Hindlimb muscle (tissue), 1 donor: ENCODE measurements at regions not wholly inside any gene's neighbourhood (a gene's known extent, or its start where the extent isn't known, plus 50 kb on each side); places are given as distances from the start of the nearest gene placed in this dataset.
A peak's percentile ranks its signal among the peaks of the same experiment; 100 is the strongest.

Source experiments
- DNase-seq: peaks from one replicate; pipeline ENCODE4 v3.0.0-alpha.2; 2013

- no peak for DNase-seq
Observed at GRCh38 chr2:153189091-153189888, 289.3 kb downstream of the RPRM start.

GRCh38 chr2:153179808-153180207 is 298.8 kb downstream of the RPRM start:
- no peak for DNase-seq

DNA sequence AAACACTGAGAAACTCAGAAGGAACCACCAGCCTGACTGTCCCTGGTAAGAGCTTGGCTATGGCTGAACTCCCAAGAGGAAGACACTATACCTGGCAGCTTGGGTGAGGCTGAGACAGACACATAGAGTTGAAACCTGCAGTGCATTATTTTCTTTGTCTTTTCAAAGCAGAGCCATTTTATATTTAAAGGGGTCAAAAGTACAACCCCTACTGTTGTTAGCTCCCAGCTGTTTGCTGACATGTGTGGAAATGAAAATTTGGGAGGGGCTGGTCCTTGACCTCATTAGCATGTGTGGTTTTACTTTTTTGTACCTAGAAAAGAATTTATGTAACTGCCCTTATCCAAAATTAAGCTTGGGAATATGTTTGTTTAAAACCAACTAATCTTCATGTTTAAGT is 309.0 kb downstream of the RPRM start:
- DNase-seq, result no peak

DNA sequence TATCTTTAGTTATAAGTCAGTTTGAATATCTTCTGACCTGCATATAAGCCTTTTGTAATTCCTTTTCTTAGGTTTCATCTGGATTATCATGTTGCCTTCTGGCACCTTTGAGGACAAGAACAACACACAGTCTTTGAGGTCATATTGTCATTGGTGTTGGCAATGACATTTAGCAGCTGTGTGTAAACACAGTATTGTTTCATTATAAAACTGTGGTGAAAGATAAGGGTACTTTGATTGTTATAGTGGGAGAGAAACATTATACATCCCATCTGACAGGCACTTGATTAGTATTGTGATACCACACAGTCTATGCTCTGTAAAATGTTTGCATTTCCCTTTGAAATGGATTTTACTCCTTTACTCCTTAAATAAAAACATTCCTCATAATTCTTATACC is 313.5 kb downstream of the RPRM start:
- no peak for DNase-seq

- peak; percentile 19 for DNase-seq
Observed at GRCh38 chr2:153163055-153163454, 315.5 kb downstream of the RPRM start.

DNA sequence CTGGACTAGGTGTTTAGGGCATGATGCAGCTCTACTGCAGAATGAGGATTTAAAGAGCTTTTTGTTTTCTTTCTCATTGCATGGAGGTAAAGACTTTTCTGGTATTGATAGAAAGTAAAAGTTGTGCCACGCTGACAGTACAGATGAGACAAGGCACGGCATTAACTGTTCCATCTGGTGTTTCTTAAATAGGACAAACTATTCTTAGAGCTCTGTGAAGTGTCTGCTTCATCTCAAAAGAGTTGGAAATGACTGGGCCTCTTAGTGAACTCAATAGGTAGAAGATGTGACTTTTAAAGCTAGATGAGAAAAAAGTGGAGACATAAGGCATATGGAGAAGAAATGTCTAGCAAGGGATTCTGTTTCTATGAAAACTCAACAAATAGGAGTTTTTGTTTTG is 321.8 kb downstream of the RPRM start:
- no peak for DNase-seq

DNA sequence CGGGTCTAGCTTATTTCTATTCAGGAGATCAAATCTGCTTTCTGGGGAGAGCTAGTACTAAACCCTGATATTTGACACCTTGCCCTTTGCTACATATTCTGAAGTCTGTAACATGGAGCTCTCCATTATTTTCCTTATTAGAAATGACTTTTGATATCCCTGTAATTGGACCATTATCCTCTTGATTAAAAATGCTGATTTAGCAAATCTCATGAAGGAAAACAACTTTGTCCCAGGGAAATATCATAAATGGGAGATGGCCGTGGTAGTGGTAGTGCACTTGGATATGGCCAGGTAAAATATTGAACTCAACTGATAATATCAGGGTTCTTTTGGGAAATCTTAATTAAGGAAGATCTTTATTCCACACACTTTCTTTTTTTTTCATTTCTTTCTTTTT is 326.5 kb downstream of the RPRM start:
- no peak for DNase-seq

GRCh38 chr2:153145470-153145978 is 333.0 kb downstream of the RPRM start:
- no peak for DNase-seq

GRCh38 chr2:153143540-153143939 is 335.0 kb downstream of the RPRM start:
- DNase-seq, result no peak

DNA sequence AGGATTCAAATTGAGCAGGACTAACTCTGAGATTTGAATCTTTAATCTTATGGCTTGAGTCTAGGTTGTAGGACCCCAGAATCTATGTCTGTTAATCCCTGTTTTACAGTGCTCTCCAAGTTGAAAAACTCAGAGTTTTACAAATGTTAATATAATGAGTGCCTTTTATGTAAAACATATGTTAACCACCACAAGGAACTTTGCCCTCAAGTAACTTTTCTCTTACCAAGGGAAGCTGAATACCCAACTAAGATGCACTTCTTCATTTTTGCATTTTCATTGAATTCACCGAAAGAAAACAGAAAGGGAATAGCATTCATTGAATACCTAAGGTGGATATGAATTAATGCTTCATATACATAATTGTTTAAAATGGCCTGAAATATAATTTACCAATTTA is 338.1 kb downstream of the RPRM start:
- DNase-seq, result no peak

GRCh38 chr2:153138651-153139375 is 339.7 kb downstream of the RPRM start:
- no peak for DNase-seq

DNA sequence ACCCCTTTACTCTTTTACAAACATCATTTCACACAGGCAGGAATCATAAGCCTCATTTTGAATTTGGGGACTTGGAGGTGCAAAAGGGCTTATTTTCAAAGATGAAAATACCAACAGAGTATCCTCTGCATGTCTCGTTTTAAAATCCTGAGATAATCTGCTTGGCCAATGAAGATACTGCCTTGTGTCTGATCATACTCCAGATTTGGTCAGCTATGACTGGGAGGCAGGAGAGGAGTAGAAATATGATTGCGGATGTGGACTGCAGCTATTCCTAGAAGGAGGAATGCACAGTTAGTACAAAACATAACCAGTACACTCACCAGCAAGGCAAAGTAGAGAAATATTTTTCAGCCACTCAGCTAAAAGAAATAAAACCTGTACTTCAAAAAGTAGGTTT is 342.3 kb downstream of the RPRM start:
- DNase-seq, result no peak

DNA sequence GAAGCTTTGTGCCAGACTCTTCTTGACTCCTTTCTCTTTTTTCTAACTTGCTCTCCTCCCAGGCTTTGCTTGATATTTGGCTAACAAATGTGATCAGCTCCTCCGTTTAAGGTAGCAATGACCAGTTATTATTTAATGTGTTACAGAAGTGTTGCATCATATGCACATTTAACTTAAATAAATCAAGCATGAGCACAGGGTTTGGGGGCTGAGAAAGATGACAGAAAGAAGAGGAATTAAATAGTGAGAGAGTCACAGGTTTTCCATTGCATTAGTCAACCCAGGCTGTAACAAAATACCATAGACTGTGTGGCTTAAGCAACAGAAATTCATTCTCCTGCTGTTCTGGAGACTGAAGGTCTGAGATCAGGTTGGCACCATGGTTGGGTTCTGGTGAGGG is 343.8 kb downstream of the RPRM start:
- DNase-seq, result no peak

- no peak for DNase-seq
Observed at GRCh38 chr2:153133716-153134115, 344.8 kb downstream of the RPRM start.

DNA sequence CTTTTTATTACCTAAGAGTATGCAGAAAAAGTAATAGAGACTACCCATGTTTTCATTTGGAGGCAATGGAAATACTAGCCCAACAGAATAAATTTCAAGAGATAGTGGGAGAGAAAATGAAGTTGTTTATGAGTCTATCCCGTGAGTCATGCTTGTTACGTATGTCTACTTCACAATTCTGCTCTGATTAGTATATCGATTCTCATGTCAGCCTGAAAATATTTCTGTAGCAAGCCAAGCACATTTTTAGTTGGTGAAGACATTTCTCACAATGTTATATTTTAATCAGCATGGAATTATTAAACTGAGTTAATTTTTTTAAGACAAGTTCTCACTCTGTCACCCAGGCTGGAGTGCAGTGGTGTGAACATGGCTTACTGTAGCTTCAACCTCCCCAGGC is 346.1 kb downstream of the RPRM start:
- no peak for DNase-seq

DNA sequence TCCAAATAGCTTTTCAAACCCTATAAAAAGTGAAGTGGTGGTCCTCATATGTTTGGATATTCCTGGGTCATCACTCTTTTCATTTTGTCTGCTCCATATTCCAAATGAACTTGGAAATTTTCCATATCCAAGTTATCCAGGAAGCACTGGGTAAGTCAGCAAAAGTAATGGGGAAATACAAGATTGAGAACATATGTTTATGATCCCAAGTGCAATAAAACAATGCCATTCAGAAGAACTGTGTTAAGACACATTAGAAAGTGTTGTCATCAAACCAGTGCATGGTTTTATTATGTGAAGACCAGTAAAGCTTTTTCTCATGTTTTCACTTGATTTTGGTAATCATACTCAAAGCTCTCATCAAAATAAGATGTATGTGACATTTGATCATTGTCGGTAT is 363.4 kb downstream of the RPRM start:
- DNase-seq, result no peak

- DNase-seq, result no peak
Observed at GRCh38 chr2:153110486-153110885, 368.1 kb downstream of the RPRM start.

- no peak for DNase-seq
Observed at GRCh38 chr2:153109793-153110192, 368.8 kb downstream of the RPRM start.

DNA sequence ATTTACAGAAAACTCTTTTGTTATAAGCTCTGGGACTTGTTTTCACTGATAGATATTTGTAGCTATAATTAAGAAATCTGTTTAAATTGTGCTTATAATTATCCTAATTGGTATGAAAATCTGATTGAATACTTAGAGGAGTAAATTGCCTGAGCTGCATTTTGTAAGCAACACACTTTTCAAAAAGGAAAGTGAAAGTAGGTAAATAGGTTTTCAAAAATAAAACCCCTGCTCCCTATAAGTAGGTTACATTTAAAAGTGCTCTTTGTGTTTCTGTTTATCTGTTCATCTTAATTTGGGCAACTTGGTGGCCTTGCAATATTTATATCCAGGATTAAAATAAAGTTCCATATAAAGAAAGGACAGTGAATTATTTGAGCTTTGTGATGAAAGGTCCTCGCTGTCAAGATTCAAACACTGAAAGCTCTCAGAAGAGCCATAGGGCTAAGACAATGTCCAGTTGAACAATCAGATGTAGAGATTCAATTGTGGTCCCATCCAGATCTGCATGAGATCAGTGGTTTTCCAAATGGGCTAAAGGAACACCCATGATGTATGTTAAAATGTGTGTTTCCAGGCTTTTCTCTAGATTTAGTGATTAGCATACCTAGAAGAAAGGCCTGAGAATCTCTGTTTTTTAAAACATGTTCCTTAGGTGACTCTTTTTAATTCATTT is 371.6 kb downstream of the RPRM start:
- no peak for DNase-seq

DNA sequence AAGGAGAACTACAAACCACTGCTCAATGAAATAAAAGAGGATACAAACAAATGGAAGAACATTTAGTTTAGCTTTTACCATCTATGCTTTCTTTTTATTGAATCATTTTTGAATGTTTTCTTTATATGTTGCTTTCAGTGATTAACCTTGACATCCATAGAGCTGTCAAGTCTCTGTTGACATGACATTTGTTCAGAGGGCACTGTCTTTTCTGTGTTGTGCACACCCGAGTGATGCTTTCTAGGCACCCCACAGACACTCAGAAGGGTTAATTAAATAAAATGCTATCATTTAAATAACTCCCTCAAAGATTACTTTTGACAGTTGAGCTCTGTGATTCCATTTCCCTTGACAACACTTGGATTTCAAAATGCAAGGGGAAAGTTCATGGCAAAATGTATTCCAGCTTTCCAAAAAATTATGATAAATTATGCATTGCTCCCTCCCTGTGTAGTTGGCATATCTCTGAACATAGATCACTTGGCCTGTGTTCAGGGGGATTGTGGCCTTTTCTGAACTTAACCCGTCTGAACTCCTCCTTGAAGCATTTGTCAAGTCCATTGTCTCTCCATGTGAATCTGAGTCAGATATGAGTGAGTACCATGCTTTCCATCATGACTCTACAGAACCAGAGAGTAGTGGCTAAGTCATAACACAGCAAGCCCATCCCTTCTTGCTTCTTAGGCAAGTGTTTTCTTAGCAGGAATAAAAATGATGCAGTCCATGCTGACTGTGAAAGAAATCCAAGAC is 372.6 kb downstream of the RPRM start:
- no peak for DNase-seq

- DNase-seq, result no peak
Observed at GRCh38 chr2:153101187-153101586, 377.4 kb downstream of the RPRM start.

GRCh38 chr2:153100151-153100550 is 378.4 kb downstream of the RPRM start:
- DNase-seq, result no peak

GRCh38 chr2:153098073-153098472 is 379.7 kb downstream of the ARL6IP6 start:
- no peak for DNase-seq
